ENCODE measurements at regions not wholly inside any gene's neighbourhood (a gene's known extent, or its start where the extent isn't known, plus 50 kb on each side); places are given as distances from the start of the nearest gene placed in this dataset.

- intact Hi-C loops (cut with micrococcal nuclease) (no loop called here), in situ Hi-C loops (cut with MboI) (no loop called here)
- no peaks in the 10 kb centered on the region for H3K9me1 ChIP-seq (ENCODE audit: control insufficient read depth, insufficient read depth, low read length)
- no peaks in the 10 kb centered on the region for H3K9me3 ChIP-seq (replicated peaks; ENCODE audit: control insufficient read depth, insufficient read depth, low read depth, low read length)
- H2AFZ ChIP-seq (ENCODE audit: low read depth, low read length), result no peak overlapping the region
- no TSS peak for BruUV-seq (replicated peaks)
- H3K4me2 ChIP-seq (ENCODE audit: insufficient read depth, low read length), result no peak overlapping the region
- H3K27me3 ChIP-seq (ENCODE audit: control insufficient read depth in 2 of 2, insufficient read depth in 2 of 2, low read length in 2 of 2), result no peaks in the 10 kb centered on the region
- no peak for FAIRE-seq
- H3K79me2 ChIP-seq (ENCODE audit: control insufficient read depth, insufficient read depth, low read length), result no peaks in the 10 kb centered on the region
- WGBS (ENCODE audit: insufficient coverage, low coverage, missing lambda C conversion rate), result 0% methylated on average over 2 of the region's 2 CpGs
- CTCF ChIA-PET (ENCODE audit: low intra/inter-chr PET ratio), result no interaction called here
- H3K27ac ChIP-seq (ENCODE audit: extremely low read depth, low read depth, low read length), result no peak overlapping the region
- H4K20me1 ChIP-seq (replicated peaks; ENCODE audit: control insufficient read depth, insufficient read depth, low read length), result no peaks in the 10 kb centered on the region
- no peak overlapping the region for H3K9ac ChIP-seq (ENCODE audit: insufficient read depth in 1 of 2, low read depth in 2 of 2, low read length in 2 of 2)
- ATAC-seq, result no peak
- POLR2A ChIA-PET, result no interaction called here
- H3K4me1 ChIP-seq (replicated peaks in 1 of 2; ENCODE audit: control insufficient read depth in 2 of 2, insufficient read depth in 2 of 2, low read length in 2 of 2), result no peaks in the 10 kb centered on the region
- no peak overlapping the region for H3K4me3 ChIP-seq
- H3K36me3 ChIP-seq (ENCODE audit: control insufficient read depth, insufficient read depth, low read length), result no peaks in the 10 kb centered on the region
- DNase-seq (ENCODE audit: extremely low read depth in 1 of 4, low spot score in 3 of 4), result no peak
- TF ChIP-seq ERF (CRISPR knock-in tag; IDR thresholded peaks at IDR 0.05) (no peak), ZFP1 (CRISPR knock-in tag; IDR thresholded peaks at IDR 0.05) (no peak), KLF10 (CRISPR knock-in tag; IDR thresholded peaks at IDR 0.05) (no peak), PHF20 (IDR thresholded peaks at IDR 0.05; ENCODE audit: partially characterized antibody) (no peak), SAFB2 (IDR thresholded peaks at IDR 0.05; ENCODE audit: borderline replicate concordance, low read depth, low read length, severe bottlenecking) (no peak), USF1 (CRISPR knock-in tag; IDR thresholded peaks at IDR 0.05) (no peak), SIRT6 (IDR thresholded peaks at IDR 0.05; ENCODE audit: low read depth, low read length) (no peak), ZNF695 (CRISPR knock-in tag; IDR thresholded peaks at IDR 0.05) (no peak), ZNF133 (CRISPR knock-in tag; IDR thresholded peaks at IDR 0.05) (no peak), NR4A1 (CRISPR knock-in tag; IDR thresholded peaks at IDR 0.05) (no peak), NR4A1 (tag; IDR thresholded peaks at IDR 0.05) (no peak), ZBTB11 (CRISPR knock-in tag; IDR thresholded peaks at IDR 0.05) (no peak), ZHX1 (conservative IDR thresholded peaks at IDR 0.05; ENCODE audit: low read length) (no peak), CBFA2T3 (IDR thresholded peaks at IDR 0.05) (no peak)
- TF ChIP-seq, protein P1, sequence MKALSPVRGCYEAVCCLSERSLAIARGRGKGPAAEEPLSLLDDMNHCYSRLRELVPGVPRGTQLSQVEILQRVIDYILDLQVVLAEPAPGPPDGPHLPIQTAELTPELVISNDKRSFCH (CRISPR knock-in tag; IDR thresholded peaks at IDR 0.05), result no peak
- TF ChIP-seq, protein P1 (tag; IDR thresholded peaks at IDR 0.05), result no peak
Observed at GRCh38 chr5:113917997-113918396, 404.5 kb downstream of the YTHDC2 start.
